M059J (cell line): ENCODE measurements at regions not wholly inside any gene's neighbourhood (a gene's known extent, or its start where the extent isn't known, plus 50 kb on each side); places are given as distances from the start of the nearest gene placed in this dataset.
"Not testable (repeated sequence)": the region's sequence is repeated elsewhere in the genome, so short reads cannot be mapped to it uniquely, and the experiment has no call there.

Experiments used
- DNase-seq: peaks from one replicate; pipeline ENCODE4 v3.0.0-alpha.2; 2012; ENCODE audit warnings: low read depth

DNA sequence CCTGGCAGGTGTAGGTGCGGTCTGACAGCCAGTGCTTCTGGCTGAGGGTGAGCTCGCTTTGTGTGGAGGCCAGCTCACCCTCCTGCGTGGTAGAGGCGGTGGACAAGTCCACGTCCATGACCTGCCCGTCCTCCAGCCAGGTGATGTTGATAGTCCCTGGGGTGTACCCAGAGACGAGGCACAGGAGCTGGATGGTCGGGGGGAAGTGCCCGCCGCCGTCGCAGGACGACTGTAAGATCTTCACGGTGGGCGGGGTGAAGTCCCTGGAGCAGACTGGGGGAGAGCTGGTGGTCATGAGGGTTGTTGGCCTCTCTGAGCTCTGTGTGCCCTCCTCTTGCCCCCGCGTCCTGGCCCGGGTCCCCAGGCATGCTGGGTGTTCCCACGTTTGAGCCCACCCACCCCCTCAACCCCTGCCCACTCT, 74.6 kb downstream of the TMEM121 start:
- DNase-seq, result no peak

DNA sequence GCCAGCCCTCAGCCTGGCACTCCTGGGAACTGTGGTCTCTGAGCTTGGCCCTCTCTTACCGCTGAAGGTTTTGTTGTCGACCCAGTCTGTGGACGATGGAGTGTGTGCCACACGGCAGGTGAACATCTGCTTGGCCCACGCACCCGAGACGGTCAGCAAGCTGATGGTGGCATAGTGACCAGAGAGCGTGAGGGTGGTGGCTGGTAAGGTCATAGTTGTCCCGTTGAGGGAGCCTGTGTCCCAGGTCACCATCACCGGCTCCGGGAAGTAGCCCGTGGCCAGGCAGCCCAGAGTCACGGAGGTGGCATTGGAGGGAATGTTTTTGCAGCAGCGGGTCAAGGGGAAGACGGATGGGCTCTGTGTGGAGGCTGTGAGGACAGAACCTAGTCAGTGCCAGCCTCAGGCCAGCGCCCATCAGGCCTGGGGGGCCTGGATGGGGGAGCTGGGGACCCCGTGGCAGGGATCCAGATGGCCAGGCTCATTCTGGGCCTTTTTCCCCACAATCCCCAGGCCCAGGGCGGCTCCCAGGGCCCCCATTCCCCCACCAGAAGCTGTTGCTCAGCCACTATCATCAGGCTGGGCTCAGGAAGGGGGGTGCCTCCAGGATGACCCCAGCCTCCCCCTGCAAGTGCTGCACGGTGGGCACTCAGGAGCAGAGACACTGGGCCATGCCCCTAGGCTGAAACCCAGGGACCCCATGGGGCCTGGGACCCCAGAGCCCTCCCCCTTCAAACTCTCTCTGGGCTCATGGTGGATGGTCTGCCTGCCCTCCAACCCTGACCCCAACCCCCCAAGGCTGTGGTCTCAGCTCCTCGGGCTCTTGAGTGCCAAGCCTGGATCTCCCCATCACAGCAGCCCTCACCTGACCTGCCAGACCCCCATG, 75.2 kb downstream of the TMEM121 start:
- DNase-seq, result no peak

DNA sequence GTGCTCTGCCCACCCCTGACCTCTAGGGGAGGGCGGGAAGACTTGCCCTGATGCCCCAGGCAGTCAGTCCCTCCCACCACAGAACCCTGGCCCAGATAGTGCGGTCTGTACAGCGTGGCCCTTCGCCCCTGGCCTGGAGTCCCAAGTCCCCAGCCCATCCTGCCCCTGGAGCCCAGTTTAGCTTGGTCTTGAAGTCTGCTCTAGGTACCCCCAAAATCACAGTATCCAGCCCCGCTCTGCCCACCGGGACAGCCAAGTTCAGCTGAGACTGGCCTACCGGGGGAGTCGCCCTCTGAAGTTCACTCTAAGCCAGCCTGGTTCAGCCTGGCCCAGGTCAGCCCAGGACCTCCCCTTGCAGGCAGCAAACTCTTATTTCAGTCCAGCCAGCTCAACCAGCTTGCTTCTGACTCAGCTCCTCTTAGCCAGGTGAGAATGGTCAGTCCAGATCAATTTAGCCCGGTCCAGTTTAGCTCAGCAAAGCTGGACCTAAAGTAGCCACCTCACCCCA, 75.9 kb downstream of the TMEM121 start:
- DNase-seq, result no peak

DNA sequence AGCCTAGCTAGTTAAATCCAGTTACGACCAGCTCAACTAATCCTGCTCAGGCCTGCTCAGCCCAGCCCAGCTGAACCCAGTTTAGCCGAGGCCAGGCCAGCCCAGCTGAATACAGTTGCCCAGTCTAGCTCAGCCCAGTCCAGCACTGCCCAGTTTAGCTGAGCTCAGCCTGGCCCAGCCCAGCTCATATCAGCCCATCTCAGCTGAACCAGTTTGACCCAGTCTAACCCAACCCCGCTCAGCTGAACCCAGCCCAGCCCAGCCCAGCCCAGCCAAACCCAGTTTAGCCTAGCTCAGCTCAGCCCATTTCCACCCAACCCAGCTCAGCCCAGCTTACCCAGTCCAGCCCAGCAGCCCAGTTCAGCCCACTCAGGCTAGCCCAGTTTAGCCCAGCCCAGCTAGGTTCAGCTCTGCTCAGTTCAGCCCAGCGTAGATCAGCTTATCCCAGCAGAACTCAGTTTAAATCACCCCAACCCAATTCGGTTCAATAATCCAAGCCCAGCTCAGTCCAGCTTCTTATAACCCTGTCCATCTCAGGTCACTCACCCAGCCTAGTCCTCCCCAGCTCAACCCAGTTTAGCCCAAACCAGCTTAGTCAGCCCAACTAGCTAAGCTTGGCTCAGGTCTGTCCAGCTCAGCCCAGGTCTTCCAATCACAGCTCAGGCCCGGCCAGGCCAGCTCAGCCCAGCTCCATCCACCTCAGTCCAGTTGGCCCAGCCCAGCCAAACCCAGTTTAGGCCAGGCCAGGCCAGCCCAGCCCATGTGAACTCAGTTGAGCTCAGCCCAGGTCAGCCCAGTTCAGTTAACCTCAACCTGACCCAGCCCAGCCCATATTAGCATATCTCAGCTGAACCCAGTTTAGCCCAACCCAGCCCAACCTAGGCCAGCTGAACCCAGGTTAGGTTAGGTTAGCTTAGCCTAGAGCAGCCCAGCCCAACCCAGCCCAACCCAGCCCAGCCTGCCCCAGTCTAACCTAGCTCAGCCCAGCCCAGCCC, 76.7 kb downstream of the TMEM121 start:
- peak; percentile 3 for DNase-seq

DNA sequence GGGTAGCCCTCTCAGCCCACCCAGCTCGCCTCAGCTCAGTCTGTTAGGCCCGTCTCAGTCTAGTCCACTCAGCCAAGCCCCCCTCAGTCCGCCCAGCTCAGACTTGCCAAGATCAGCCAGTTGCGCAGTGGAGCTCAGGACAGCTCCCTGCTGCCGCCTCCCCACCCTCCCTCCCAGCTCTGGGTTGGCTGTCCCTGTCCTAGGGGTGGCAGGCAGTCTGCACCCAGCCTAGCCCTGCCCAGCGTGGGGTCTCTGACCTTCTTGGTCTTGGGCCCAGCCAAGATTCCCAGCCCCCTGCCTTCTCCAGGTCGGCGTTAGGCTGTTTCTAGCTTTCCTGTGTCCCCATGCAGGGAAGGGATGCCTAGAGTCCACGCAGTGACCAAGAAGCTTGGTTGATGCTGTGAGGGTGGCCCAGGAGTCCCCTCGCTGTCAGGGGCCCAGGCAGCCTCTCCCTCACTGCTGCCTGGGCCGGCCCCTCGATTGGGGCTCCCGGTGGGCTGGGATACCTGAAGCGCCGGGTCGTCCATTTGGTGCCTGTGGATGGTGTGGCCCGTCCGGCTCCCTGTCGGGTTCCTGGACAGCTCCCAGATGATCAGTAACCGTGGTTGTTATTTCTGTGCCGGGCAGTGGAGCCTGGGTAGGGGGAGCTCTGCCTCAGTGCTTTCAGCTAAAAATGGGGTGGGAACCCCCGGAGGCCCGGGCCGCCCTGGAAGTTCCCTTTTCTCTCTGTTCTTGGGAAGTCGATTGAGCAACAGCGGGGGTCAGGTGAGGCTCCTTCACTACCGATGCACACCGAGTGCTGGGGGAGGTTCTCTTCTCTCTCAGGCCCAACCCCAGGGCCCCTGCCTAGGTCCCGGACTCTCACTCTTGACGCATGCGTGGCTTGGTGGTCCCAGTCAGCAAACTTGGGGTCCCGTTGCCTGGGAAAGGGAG, 78.4 kb downstream of the TMEM121 start:
- DNase-seq, result not testable (repeated sequence)

DNA sequence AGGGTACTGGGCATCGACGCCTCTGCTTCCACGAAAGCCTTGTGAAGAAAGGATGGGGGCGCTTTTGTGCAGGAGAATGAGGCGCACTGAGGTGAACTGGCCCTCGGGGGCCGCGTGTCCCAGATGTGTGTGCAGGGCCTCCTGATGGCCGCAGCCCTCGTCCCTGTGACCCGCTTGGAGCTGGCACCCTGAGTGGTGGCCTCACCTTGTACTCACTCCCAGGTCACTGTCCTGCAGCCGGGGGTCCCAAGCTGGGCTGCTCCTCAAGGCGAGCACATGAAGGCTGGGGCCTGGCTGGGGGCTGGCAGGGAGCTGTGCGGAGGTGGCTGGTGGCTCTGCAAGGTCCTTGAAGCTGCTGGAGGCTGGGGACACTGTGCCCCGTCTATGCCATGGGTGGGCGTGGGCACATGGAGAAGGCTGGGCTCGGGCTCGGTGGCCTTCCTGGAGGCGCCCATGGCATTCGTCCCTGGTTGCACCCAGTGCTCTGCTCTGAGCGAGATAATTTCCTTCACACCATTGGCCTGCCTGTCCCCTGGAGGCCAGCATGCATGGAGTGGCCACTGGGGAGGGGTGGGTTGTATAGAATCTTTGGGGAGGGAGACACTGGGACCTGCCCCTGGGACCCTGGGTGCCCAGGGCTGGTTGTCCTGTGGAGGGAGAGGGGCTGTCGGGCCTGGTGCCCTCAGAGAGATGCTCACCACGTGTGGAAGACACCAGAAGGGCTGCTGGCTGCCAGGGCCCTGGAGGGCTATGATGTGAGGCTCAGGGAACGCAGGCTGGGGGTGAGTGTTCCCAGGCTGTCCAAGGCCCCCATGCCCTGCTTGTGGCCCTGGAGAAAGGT, 79.3 kb downstream of the TMEM121 start:
- no peak for DNase-seq

DNA sequence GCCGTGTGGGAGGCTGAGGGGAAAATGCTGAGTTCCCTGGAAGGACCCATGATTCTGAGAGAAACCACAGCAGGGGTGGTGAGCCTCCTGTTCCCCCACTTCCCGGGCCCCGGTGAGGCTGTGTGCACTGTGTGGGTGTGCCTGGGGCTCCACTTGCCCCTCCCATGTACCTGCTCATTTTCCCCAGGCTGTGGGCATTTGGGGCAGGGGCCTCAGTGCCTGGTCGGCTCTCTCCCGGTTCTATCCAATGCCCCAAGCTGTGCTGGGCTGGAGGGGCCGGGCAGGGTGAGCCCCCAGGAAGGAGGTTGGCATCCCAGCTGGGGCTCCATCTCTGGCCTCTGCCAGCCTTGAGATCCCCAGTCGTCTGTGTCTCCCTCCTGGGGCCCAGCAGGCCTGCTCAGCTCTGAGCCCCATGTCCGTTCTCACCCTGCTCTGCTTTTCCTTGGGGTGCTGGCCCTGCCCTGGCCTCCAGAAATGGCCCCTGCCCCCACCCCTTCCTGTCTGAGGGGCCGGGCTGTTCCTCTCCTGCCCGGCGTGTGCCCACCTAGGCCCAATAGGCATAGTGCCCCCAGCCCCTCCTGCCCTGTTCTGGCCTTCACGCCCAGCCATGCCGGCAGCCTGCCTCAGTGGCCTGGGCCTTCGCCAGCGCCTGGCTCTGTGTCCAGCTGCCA, 80.1 kb downstream of the TMEM121 start:
- not testable (repeated sequence) for DNase-seq

DNA sequence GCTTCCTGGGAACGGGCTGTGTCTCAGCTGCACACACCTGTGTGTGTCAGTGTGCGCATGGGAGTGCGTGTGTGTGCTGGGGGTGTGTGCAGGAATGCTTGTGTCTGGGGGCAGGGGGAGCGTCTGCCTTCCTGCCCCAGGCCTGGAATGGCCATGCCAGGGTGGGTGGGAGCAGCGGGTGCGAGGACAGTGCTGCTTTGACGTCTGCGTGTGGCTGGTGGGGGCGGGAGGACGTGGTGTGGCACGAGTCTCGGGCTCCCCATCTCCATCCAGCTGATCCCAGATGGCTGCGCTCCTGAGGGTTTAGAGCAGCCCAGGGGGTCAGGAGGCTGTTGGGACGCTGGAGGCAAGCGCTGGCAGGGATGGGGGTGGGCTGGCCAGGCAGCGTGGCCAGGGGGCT, 80.6 kb downstream of the TMEM121 start:
- DNase-seq, result not testable (repeated sequence)

DNA sequence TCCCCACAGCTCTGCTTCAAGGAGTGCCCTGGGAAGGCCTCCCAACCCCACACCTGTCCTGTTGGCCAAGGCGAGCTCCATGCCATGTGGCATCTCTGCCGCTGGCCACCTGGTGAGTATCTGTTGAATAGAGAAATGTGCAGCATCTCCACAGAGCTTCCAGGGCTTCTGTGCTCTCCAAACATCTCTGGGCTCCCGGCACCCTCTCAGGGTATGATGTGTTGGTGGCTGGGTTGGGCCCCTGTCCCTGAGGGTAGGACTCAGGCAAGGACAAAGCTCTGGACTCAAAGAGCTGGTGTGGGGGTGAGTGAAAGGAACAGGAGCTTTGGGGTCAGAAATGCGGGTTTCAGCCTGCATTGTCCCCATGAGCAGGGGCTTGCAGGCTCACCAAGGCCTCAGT, 88.6 kb downstream of the TMEM121 start:
- not testable (repeated sequence) for DNase-seq

DNA sequence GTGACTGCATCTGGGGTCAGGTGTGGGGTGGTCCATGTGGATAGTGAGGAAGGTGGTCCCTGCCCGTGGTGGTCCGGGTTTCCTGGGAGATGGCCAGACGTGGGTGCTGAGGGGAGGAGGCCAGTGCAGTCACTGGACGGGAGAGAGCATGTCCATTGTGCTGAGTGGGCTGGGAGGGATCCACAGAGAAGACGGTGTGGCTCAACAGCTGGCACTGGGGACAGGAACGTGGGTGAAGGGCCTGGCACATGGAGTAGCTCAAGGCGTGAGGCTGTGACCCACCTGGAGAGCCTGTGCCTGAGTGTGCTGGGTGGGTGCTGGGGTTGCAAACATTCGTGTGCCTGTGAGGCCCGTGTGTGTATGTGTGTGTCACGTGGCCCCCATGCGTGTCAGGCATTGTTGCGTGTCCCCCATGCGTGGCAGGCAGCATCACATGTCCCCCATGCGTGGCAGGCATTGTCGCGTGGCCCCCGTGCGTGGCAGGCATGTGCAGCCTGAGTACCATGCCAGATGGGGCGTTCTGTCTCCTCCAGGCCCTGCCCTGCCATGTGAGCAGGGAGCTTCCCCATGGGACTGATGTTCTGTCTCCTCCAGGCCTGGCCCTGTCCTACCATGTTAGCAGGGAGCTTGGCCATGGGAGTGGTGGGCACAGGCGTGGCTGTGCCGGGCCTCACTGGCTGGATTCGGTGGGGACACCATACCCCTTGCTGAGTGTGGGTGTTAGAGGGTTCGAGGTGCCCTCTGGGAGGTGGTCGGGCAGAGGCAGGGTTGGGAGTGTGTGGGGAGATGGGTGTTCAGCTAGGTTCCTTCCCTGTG, 89.8 kb downstream of the TMEM121 start:
- DNase-seq, result not testable (repeated sequence)

DNA sequence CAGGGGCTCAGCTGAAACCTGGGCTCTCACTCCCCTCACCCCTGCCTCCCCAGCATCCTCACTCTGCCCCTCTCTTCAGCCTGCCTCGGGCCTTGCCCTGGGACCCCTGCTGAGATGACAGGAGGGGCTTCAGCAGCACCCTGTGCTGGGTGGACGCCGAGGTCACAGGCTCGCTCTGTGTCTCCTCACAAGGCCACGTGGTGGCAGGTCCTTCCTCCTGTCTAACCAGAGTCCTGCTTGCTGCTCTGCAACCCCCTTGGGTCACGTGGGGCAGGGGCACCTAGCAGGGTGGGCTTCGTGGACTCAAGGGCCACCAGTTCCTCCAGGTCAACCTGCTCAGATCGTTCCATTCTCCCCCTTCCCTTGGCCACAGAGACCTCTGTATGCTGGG, 90.4 kb downstream of the TMEM121 start:
- DNase-seq, result no peak

DNA sequence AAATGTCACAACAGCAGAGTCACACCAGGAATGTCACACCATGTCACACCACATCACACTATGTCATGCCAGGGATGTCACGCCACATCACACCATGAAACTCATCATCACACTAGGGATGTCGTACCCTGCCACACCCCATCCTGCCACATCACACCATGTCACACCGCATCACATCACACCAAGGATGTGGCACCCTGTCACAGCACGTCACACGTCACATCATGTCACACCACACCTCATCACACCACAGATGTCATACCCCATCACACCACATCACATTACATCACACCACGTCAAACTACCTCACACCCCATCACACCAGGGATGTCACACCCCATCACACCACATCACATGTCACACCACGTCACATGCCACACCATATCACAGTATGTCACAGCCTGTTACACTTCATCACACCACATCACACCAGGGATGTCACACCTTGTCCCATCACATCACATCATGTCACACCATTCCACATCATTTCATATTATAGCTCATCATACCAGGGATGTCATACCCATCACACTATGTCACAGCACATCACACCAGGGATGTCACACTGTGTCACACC, 90.9 kb downstream of the TMEM121 start:
- no peak for DNase-seq

DNA sequence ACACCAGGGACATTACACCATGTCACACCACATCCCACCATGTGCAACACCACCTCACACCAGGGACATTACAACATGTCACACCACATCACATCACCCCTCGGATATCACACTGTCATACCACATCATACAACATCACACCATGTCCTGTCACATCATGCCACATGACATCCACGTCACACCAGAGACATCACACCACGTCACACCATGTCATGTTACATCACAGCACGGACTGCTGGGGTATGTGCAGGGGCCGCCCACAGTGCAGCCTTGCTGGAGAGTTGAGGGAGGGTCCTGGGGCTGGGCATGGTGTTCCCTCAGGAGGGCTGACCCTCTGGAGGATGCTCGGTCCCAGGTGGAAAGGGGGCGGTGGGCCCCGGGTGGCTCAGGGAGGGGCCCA, 91.4 kb downstream of the TMEM121 start:
- DNase-seq, result not testable (repeated sequence)

DNA sequence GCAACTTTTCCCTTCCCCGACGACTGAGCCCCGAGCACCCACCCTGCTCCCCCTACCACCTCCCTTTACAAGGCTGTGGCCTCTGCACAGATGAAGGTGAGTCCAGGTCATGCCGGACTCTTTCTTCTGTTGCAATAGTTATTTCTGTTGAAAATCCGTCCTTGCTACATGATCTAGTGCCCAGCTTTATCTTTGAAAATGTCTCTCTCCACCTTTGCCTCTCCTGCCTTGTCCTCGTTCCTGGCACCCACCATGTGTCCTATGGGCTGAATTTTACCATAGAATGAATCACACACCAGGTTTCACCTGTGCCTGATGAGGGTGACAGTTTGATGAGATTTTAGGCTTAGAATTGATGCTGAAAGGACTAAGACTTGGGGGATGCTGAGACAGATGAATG, 92.9 kb downstream of the TMEM121 start:
- DNase-seq, result not testable (repeated sequence)

DNA sequence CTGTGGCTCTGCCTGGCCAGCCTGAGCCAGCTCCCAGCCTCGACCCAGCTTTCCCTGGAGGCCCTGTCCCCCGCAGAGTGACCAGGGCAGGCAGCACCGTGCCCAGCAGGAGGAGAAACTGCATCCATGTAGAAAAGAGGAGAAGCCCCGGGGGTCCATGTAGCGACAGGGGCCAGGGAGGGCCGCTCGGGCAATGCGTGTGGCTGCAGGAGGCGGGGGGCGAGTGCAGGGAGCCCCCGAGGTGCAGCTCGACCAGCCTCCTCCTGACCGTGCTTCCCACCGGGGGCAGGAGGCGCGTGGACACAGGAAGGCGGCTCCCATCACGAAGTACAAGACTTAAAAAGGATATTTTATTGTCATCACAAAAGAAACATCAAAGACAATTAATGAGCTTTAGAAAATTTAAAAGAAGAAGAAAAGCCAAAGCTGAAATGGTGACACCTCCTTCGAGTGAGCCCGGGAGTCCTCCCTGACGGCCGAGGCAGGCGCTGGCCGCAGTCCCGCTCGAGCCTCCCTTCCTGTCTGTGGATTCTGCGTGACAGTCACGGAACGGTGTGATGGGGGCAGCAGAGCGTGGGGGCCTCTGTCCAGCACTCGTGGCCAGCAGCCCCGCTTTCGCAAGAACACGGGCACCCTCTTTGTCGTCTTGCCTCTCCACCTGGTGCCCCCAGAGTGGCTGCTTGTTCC, 93.9 kb downstream of the TMEM121 start:
- DNase-seq, result not testable (repeated sequence)

DNA sequence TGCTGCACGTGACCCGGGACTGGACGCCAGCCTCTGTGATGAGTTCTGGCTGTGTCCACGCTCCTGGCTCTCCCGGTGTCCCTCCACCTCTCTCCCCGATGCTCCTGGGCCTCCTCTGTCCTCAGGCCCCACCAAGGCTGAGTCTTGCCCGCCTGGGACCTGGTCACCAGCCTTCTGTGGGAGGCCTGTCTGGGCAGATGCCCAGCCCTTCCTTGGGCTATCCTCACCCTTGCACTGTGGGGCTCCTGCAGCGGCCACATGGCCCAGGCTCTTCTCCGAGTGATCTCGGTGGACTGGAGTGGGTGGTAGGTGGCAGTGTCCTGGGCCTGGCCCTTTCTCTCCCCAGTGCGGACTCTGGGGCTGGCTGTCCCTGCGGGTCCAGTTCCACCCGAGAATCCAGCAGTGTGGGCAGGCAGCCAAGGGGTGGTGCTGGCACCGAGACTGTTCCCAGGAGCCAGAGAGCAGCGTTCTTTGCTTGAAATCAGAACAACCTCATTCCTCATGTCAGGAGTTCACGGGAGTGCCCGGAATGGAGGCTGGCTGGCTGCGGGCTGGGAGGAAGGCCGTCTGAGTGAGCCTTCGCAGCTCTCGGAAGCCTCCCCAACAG, 94.6 kb downstream of the TMEM121 start:
- DNase-seq, result not testable (repeated sequence)
